SK-N-SH (cell line): ENCODE measurements at regions not wholly inside any gene's neighbourhood (a gene's known extent, or its start where the extent isn't known, plus 50 kb on each side); places are given as distances from the start of the nearest gene placed in this dataset.

Experiments
- CTCF ChIA-PET: fragments of 300-600, 350-600 bp; formaldehyde crosslinking; extraction: SDS; loops from one replicate; lab custom pipeline; 2021; lab: Yijun Ruan, JAX
- POLR2A ChIA-PET: fragments of 350-600 bp; sonication (Branson Sonifier 250); formaldehyde crosslinking; extraction: SDS; loops from one replicate; lab custom pipeline; 2020; ENCODE audit warnings: antibody characterized with exemption, inconsistent platforms; lab: Yijun Ruan, JAX
- DNase-seq: peaks from one replicate; pipeline ENCODE4 v3.0.0; 2012
- H2AFZ ChIP-seq: fragments of 200-600 bp; sonication (generic); 2 replicates; pipeline ENCODE4 v1.8.1; 2016; ENCODE audit warnings: antibody characterized with exemption, mild to moderate bottlenecking, low read depth
- H3F3A ChIP-seq: fragments of 200-600 bp; sonication (generic); replicated peaks from 2 replicates; pipeline ENCODE3; 2016; ENCODE audit warnings: antibody characterized with exemption, mild to moderate bottlenecking; ENCODE audit not compliant: insufficient read depth
- H3K27ac ChIP-seq, 2 experiments: fragments of 200-500 bp in 1 of 2; fragments of 200-600 bp in 1 of 2; sonication (Bioruptor generic) in 1 of 2; sonication (generic), shearing (Covaris generic) in 1 of 2; 2 replicates each; pipeline versions ENCODE4 v1.5.1 to v1.6.1; 2014 to 2016; ENCODE audit warnings: low read depth in 2 of 2, inconsistent platforms in 1 of 2, low read length in 1 of 2, mild to moderate bottlenecking in 1 of 2, mixed read lengths in 1 of 2
- H3K27me3 ChIP-seq: fragments of 200-600 bp; sonication (generic), shearing (Covaris generic); 2 replicates; pipeline ENCODE4 v1.6.1; 2016; ENCODE audit warnings: mixed run types; ENCODE audit not compliant: insufficient read depth
- H3K36me3 ChIP-seq, 2 experiments: fragments of 200-500 bp in 1 of 2; fragments of 200-600 bp in 1 of 2; sonication (Bioruptor generic) in 1 of 2; sonication (generic) in 1 of 2; replicated peaks in 1 of 2; 2 replicates each; pipeline versions ENCODE3 to v1.5.1; 2014 to 2016; ENCODE audit warnings: low read length in 1 of 2, mild to moderate bottlenecking in 1 of 2; ENCODE audit not compliant: insufficient read depth in 2 of 2, control insufficient read depth in 1 of 2
- H3K4me1 ChIP-seq, 2 experiments: fragments of 200-500 bp in 1 of 2; fragments of 200-600 bp in 1 of 2; sonication (Bioruptor generic) in 1 of 2; sonication (generic), shearing (Covaris generic) in 1 of 2; 2 replicates each; pipeline versions ENCODE4 v1.5.1 to v1.6.1; 2014 to 2016; ENCODE audit warnings: low read depth in 1 of 2, low read length in 1 of 2, mixed run types in 1 of 2; ENCODE audit not compliant: insufficient read depth in 2 of 2, control insufficient read depth in 1 of 2
- H3K4me2 ChIP-seq: fragments of 200-600 bp; sonication (generic), shearing (Covaris generic); 2 replicates; pipeline ENCODE4 v1.6.1; 2017; ENCODE audit warnings: mixed run types
- H3K4me3 ChIP-seq, 2 experiments: fragments of 200-500 bp in 1 of 2; fragments of 200-600 bp in 1 of 2; sonication (Bioruptor generic) in 1 of 2; sonication (generic), shearing (Covaris generic) in 1 of 2; 2 replicates each; pipeline versions ENCODE4 v1.5.1 to v1.8.1; 2014 to 2016; ENCODE audit warnings: low read depth in 2 of 2, inconsistent platforms in 1 of 2, low read length in 1 of 2, mild to moderate bottlenecking in 1 of 2, mixed read lengths in 1 of 2, moderate library complexity in 1 of 2
- H3K79me2 ChIP-seq: fragments of 200-600 bp; sonication (generic); 2 replicates; pipeline ENCODE4 v1.8.1; 2017; ENCODE audit warnings: mild to moderate bottlenecking; ENCODE audit not compliant: insufficient read depth
- H3K9ac ChIP-seq: fragments of 200-600 bp; sonication (generic); 2 replicates; pipeline ENCODE4 v1.6.1; 2017; ENCODE audit warnings: mixed run types
- H3K9me2 ChIP-seq: fragments of 200-600 bp; sonication (generic); 2 replicates; pipeline ENCODE4 v1.6.1; 2017; ENCODE audit warnings: mixed run types
- H3K9me3 ChIP-seq: fragments of 200-600 bp; sonication (generic); 2 replicates; pipeline ENCODE4 v1.6.1; 2017; ENCODE audit warnings: mixed run types, mild to moderate bottlenecking, moderate library complexity
- H4K20me1 ChIP-seq: fragments of 200-600 bp; sonication (generic); 2 replicates; pipeline ENCODE4 v1.6.1; 2017; ENCODE audit warnings: mild to moderate bottlenecking, mixed run types; ENCODE audit not compliant: insufficient read depth
- ELF1 ChIP-seq: IDR thresholded peaks from 2 replicates; pipeline ENCODE4 v1.4.0; 2012
- EP300 ChIP-seq, 2 experiments: IDR thresholded peaks; 2 replicates each; pipeline versions ENCODE4 v1.4.0 to v1.6.1; 2012; ENCODE audit warnings: borderline replicate concordance in 1 of 2, low read depth in 1 of 2, low read length in 1 of 2
- EZH2phosphoT487 ChIP-seq: fragments of 200-600 bp; sonication (generic); IDR thresholded peaks from 2 replicates; pipeline ENCODE4 v1.6.1; 2017; ENCODE audit warnings: low read depth, mixed run types, mild to moderate bottlenecking, antibody characterized with exemption, moderate library complexity, borderline replicate concordance
- FOSL2 ChIP-seq: IDR thresholded peaks from 2 replicates; pipeline ENCODE4 v1.4.0; 2012; ENCODE audit warnings: low read depth, mild to moderate bottlenecking, moderate library complexity, borderline replicate concordance
- GABPA ChIP-seq: IDR thresholded peaks from 2 replicates; pipeline ENCODE4 v1.4.0; 2012; ENCODE audit warnings: low read depth, mild to moderate bottlenecking
- MAX ChIP-seq: IDR thresholded peaks from 2 replicates; pipeline ENCODE4 v1.4.0; 2012; ENCODE audit warnings: low read depth
- PBX3 ChIP-seq: IDR thresholded peaks from 2 replicates; pipeline ENCODE4; 2012
- POLR2AphosphoS5 ChIP-seq: IDR thresholded peaks from 2 replicates; pipeline ENCODE4 v1.6.1; 2012; ENCODE audit warnings: low read depth, low read length
- RAD21 ChIP-seq: IDR thresholded peaks from 2 replicates; pipeline ENCODE4 v1.6.1; 2012; ENCODE audit warnings: mild to moderate bottlenecking, low read length
- REST ChIP-seq: IDR thresholded peaks from 2 replicates; pipeline ENCODE4 v1.6.1; 2012; ENCODE audit warnings: mild to moderate bottlenecking, low read depth, low read length, moderate library complexity
- RFX5 ChIP-seq: IDR thresholded peaks from 2 replicates; pipeline ENCODE4 v1.6.1; 2012; ENCODE audit warnings: mild to moderate bottlenecking, improper control_type of control experiment, low read length
- SIN3A ChIP-seq: IDR thresholded peaks from 2 replicates; pipeline ENCODE4 v1.6.1; 2012; ENCODE audit warnings: low read depth, mild to moderate bottlenecking, low read length, moderate library complexity, borderline replicate concordance
- TEAD4 ChIP-seq: IDR thresholded peaks from 2 replicates; pipeline ENCODE4 v1.4.0; 2012; ENCODE audit warnings: mild to moderate bottlenecking, borderline replicate concordance; ENCODE audit not compliant: insufficient read depth
- ZBTB33 ChIP-seq: IDR thresholded peaks from 2 replicates; pipeline ENCODE4 v1.4.0; 2012; ENCODE audit warnings: low read depth, borderline replicate concordance
- WGBS: methylation state at CpG from one replicate; pipeline ENCODE4 v1.1.6; 2017; ENCODE audit warnings: low lambda C conversion rate; 5-methylcytosine and 5-hydroxymethylcytosine counted together

GRCh38 chr12:102602521-102602920 is 122.2 kb upstream of the IGF1 start:
- TF ChIP-seq GABPA (no peak), REST (no peak), EZH2phosphoT487 (no peak), SIN3A (no peak), FOSL2 (no peak), MAX (no peak), EP300 (IDR thresholded peaks at IDR 0.05; ENCODE audit: borderline replicate concordance in 1 of 2, low read depth in 1 of 2, low read length in 1 of 2) (no peak), RFX5 (no peak), TEAD4 (no peak), RAD21 (no peak), PBX3 (no peak)
- Histone ChIP-seq H3K4me3 (no peak overlapping the region), H3K4me2 (no peak overlapping the region), H3K9ac (no peak overlapping the region), H3K36me3 (no peaks in the 10 kb centered on the region), H3K9me3 (no peaks in the 10 kb centered on the region), H2AFZ (no peak overlapping the region), H3K9me2 (no peaks in the 10 kb centered on the region), H3F3A (no peaks in the 10 kb centered on the region), H3K27ac (no peak overlapping the region), H3K4me1 (no peaks in the 10 kb centered on the region), H3K27me3 (no peaks in the 10 kb centered on the region), H4K20me1 (no peaks in the 10 kb centered on the region), H3K79me2 (no peaks in the 10 kb centered on the region)
- DNase-seq: no peak
- ChIA-PET POLR2A (no interaction called here), CTCF (no interaction called here)
- WGBS: 22% methylated on average over 1 of the region's 1 CpG

GRCh38 chr12:102601621-102602020 is 121.3 kb upstream of the IGF1 start:
- Histone ChIP-seq H2AFZ (no peak overlapping the region), H3K36me3 (no peaks in the 10 kb centered on the region), H3K4me3 (no peak overlapping the region), H3K4me2 (no peak overlapping the region), H3K4me1 (no peaks in the 10 kb centered on the region), H3K9me3 (no peaks in the 10 kb centered on the region), H3F3A (no peaks in the 10 kb centered on the region), H3K9me2 (no peaks in the 10 kb centered on the region), H4K20me1 (no peaks in the 10 kb centered on the region), H3K27me3 (no peaks in the 10 kb centered on the region), H3K9ac (no peak overlapping the region), H3K79me2 (no peaks in the 10 kb centered on the region), H3K27ac (no peak overlapping the region)
- ChIA-PET CTCF (no interaction called here), POLR2A (no interaction called here)
- TF ChIP-seq ELF1 (no peak), POLR2AphosphoS5 (no peak), ZBTB33 (no peak)
- 49% methylated on average over 5 of the region's 5 CpGs for WGBS
- no peak for DNase-seq
